Activated CD4-positive, alpha-beta T cell treated with anti-CD3 and anti-CD28 coated beads for 24 hours (primary cell): ENCODE measurements at regions not wholly inside any gene's neighbourhood (a gene's known extent, or its start where the extent isn't known, plus 50 kb on each side); places are given as distances from the start of the nearest gene placed in this dataset.

Source experiments
- DNase-seq, 2 donors: peaks; one replicate each; pipeline ENCODE4 v3.0.0-alpha.2; 2020; ENCODE audit warnings: low read depth in 2 of 2

- no peak for DNase-seq
Measured at GRCh38 chr11:26234451-26234850, 97.5 kb upstream of the ANO3 start.

- no peak for DNase-seq
Measured at GRCh38 chr11:26243426-26243825, 88.5 kb upstream of the ANO3 start.

GRCh38 chr11:26244207-26244606 lies 87.7 kb upstream of the ANO3 start:
- no peak for DNase-seq

- DNase-seq = no peak
Measured at GRCh38 chr11:26245046-26245445, 86.9 kb upstream of the ANO3 start.

GRCh38 chr11:26247340-26247739 lies 84.6 kb upstream of the ANO3 start:
- no peak for DNase-seq

GRCh38 chr11:26248661-26249060 lies 83.3 kb upstream of the ANO3 start:
- no peak for DNase-seq

GRCh38 chr11:26254378-26254777 lies 77.6 kb upstream of the ANO3 start:
- no peak for DNase-seq

GRCh38 chr11:26263769-26264168 lies 68.2 kb upstream of the ANO3 start:
- no peak for DNase-seq

GRCh38 chr11:26264266-26264665 lies 67.7 kb upstream of the ANO3 start:
- no peak for DNase-seq

- DNase-seq = no peak
Measured at GRCh38 chr11:26268980-26269660, 62.8 kb upstream of the ANO3 start.

GRCh38 chr11:26271666-26272065 lies 60.3 kb upstream of the ANO3 start:
- DNase-seq = no peak

GRCh38 chr11:26276798-26277424 lies 55.0 kb upstream of the ANO3 start:
- DNase-seq = peak; percentile 12 to 19

- DNase-seq = no peak
Measured at GRCh38 chr11:26278354-26278753, 53.6 kb upstream of the ANO3 start.
